OCI-LY7 (cell line): ENCODE measurements at regions not wholly inside any gene's neighbourhood (a gene's known extent, or its start where the extent isn't known, plus 50 kb on each side); places are given as distances from the start of the nearest gene placed in this dataset.

ENCODE experiments used
- BruUV-seq: library from RNA; stranded (reverse); fragments of 400-500 nt; replicated peaks from 2 replicates; lab custom pipeline; 2021; lab: Mats Ljungman, UMichigan
- CTCF ChIA-PET: fragments of 300-600 bp; sonication (Branson Sonifier 250); formaldehyde crosslinking; loops from one replicate; lab custom pipeline; 2022; ENCODE audit warnings: antibody characterized with exemption; ENCODE audit not compliant: unreplicated experiment; lab: Charles Lee
- POLR2A ChIA-PET: fragments of 300-600 bp; sonication (Branson Sonifier 250); formaldehyde crosslinking; loops from one replicate; lab custom pipeline; 2022; ENCODE audit warnings: antibody characterized with exemption; lab: Charles Lee
- DNase-seq: peaks from one replicate; pipeline ENCODE4 v3.0.0-alpha.2; 2015; ENCODE audit warnings: low spot score
- H2AFZ ChIP-seq: fragments of 200-600 bp; sonication (generic), shearing (Covaris generic); 2 replicates; pipeline ENCODE4 v1.6.1; 2014; ENCODE audit warnings: mild to moderate bottlenecking, antibody characterized with exemption, low read length, moderate library complexity
- H3K27ac ChIP-seq: fragments of 200-600 bp; sonication (generic); 2 replicates; pipeline ENCODE4 v1.5.1; 2014; ENCODE audit warnings: mixed run types, low read depth, mild to moderate bottlenecking, moderate library complexity, low read length, inconsistent platforms; ENCODE audit not compliant: poor library complexity, severe bottlenecking
- H3K36me3 ChIP-seq: fragments of 200-600 bp; sonication (generic); 2 replicates; pipeline ENCODE4 v1.6.1; 2014; ENCODE audit warnings: mild to moderate bottlenecking, antibody characterized with exemption, low read length, moderate library complexity, mixed read lengths; ENCODE audit not compliant: insufficient read depth
- H3K4me1 ChIP-seq: fragments of 200-600 bp; sonication (generic); 2 replicates; pipeline ENCODE4 v1.5.1; 2014; ENCODE audit warnings: mild to moderate bottlenecking, low read length; ENCODE audit not compliant: insufficient read depth, poor library complexity, severe bottlenecking
- H3K4me2 ChIP-seq: fragments of 200-600 bp; sonication (generic); 2 replicates; pipeline ENCODE4 v1.6.1; 2014; ENCODE audit warnings: mild to moderate bottlenecking, low read length
- H3K4me3 ChIP-seq: fragments of 200-600 bp; sonication (generic); 2 replicates; pipeline ENCODE4 v1.5.1; 2014; ENCODE audit warnings: mild to moderate bottlenecking, low read depth, low read length; ENCODE audit not compliant: poor library complexity, severe bottlenecking
- H3K79me2 ChIP-seq: fragments of 200-600 bp; sonication (generic); 2 replicates; pipeline ENCODE4 v1.6.1; 2016; ENCODE audit warnings: low read depth, mild to moderate bottlenecking, low read length, moderate library complexity, mixed read lengths; ENCODE audit not compliant: insufficient read depth
- H3K9me2 ChIP-seq: fragments of 200-600 bp; sonication (generic); 2 replicates; pipeline ENCODE4 v1.6.1; 2016; ENCODE audit warnings: mild to moderate bottlenecking, low read length, mixed read lengths; ENCODE audit not compliant: insufficient read depth
- H3K9me3 ChIP-seq: fragments of 200-600 bp; sonication (generic); 2 replicates; pipeline ENCODE4 v1.6.1; 2014; ENCODE audit warnings: mild to moderate bottlenecking, mixed run types, low read length, mixed read lengths
- H4K20me1 ChIP-seq: fragments of 200-600 bp; sonication (generic); 2 replicates; pipeline ENCODE4 v1.6.1; 2014; ENCODE audit warnings: mild to moderate bottlenecking, antibody characterized with exemption, low read length, moderate library complexity, mixed read lengths; ENCODE audit not compliant: insufficient read depth
- EZH2phosphoT487 ChIP-seq: fragments of 200-600 bp; sonication (generic); IDR thresholded peaks from 2 replicates; pipeline ENCODE4 v1.6.1; 2018; ENCODE audit warnings: low read depth, borderline replicate concordance, mild to moderate bottlenecking, mixed run types, antibody characterized with exemption, low read length, moderate library complexity, mixed read lengths
- intact Hi-C: fragments of 100-400 bp; cut with micrococcal nuclease; formaldehyde crosslinking; loops from one replicate; pipeline ENCODE4 v1.10.0; 2022; ENCODE audit not compliant: unreplicated experiment
- TF ChIP-seq, protein P1 (sequence below): fragments of 200-600 bp; sonication (generic); conservative IDR thresholded peaks from 2 replicates; pipeline ENCODE4 v1.5.1; 2014; ENCODE audit warnings: mild to moderate bottlenecking, antibody characterized with exemption, low read length, moderate library complexity, mixed read lengths

- no peak overlapping the region for H2AFZ ChIP-seq
- BruUV-seq: no TSS peak
- no peak overlapping the region for H3K4me3 ChIP-seq
- H3K4me2 ChIP-seq: no peak overlapping the region
- H4K20me1 ChIP-seq: no peaks in the 10 kb centered on the region
- intact Hi-C loops: no loop called here
- no peaks in the 10 kb centered on the region for H3K4me1 ChIP-seq
- POLR2A ChIA-PET: interaction anchor here (0.6 to 0.9 kb wide), 3 partner anchors 12 to 58 kb away, joined by 3 read pairs; no protein-coding TSS in a partner anchor
- no peaks in the 10 kb centered on the region for H3K9me3 ChIP-seq
- no peaks in the 10 kb centered on the region for H3K79me2 ChIP-seq
- H3K36me3 ChIP-seq: no peaks in the 10 kb centered on the region
- no peak for TF ChIP-seq EZH2phosphoT487
- TF ChIP-seq, protein P1, sequence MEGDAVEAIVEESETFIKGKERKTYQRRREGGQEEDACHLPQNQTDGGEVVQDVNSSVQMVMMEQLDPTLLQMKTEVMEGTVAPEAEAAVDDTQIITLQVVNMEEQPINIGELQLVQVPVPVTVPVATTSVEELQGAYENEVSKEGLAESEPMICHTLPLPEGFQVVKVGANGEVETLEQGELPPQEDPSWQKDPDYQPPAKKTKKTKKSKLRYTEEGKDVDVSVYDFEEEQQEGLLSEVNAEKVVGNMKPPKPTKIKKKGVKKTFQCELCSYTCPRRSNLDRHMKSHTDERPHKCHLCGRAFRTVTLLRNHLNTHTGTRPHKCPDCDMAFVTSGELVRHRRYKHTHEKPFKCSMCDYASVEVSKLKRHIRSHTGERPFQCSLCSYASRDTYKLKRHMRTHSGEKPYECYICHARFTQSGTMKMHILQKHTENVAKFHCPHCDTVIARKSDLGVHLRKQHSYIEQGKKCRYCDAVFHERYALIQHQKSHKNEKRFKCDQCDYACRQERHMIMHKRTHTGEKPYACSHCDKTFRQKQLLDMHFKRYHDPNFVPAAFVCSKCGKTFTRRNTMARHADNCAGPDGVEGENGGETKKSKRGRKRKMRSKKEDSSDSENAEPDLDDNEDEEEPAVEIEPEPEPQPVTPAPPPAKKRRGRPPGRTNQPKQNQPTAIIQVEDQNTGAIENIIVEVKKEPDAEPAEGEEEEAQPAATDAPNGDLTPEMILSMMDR: no peak
- H3K27ac ChIP-seq: no peak overlapping the region
- DNase-seq: no peak
- CTCF ChIA-PET: interaction anchor here (0.6 kb wide), 1 partner anchor 138 kb away, joined by 3 read pairs; no protein-coding TSS in a partner anchor
- no peaks in the 10 kb centered on the region for H3K9me2 ChIP-seq
Measured at GRCh38 chr4:160251522-160252170, 1148.8 kb downstream of the RAPGEF2 start.

DNA sequence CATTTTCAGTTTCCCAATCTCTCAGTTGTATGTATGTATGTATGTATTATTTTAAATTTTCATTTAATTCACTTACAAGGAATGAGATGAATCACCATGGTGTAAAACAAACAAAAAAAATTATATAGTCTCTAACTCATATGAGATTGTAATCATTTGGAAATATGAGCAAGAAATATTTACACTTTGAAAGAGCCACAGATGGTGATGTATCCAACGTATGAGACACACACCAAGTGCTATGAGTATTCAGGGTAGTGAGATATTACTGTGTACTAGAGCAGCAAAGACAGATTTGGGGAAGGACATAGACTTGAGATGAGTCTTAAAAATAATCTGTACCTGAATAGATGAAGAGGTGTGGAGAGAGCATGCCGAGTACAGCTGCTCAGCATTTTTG is 1154.4 kb downstream of the RAPGEF2 start:
- no peaks in the 10 kb centered on the region for H3K4me1 ChIP-seq
- H4K20me1 ChIP-seq: no peaks in the 10 kb centered on the region
- BruUV-seq: no TSS peak
- no peak overlapping the region for H2AFZ ChIP-seq
- no peak overlapping the region for H3K4me3 ChIP-seq
- H3K36me3 ChIP-seq: no peaks in the 10 kb centered on the region
- H3K79me2 ChIP-seq: no peaks in the 10 kb centered on the region
- POLR2A ChIA-PET: no interaction called here
- no peak overlapping the region for H3K4me2 ChIP-seq
- intact Hi-C loops: no loop called here
- TF ChIP-seq EZH2phosphoT487: no peak
- TF ChIP-seq, protein P1: no peak
- no peak for DNase-seq
- no peaks in the 10 kb centered on the region for H3K9me3 ChIP-seq
- H3K27ac ChIP-seq: no peak overlapping the region
- H3K9me2 ChIP-seq: no peaks in the 10 kb centered on the region
- CTCF ChIA-PET: no interaction called here

- Histone ChIP-seq H3K9me2 (no peaks in the 10 kb centered on the region), H3K36me3 (no peaks in the 10 kb centered on the region), H3K4me3 (no peak overlapping the region), H2AFZ (no peak overlapping the region), H3K9me3 (no peaks in the 10 kb centered on the region), H3K27ac (no peak overlapping the region), H4K20me1 (no peaks in the 10 kb centered on the region), H3K4me2 (no peak overlapping the region), H3K79me2 (no peaks in the 10 kb centered on the region), H3K4me1 (no peaks in the 10 kb centered on the region)
- no TSS peak for BruUV-seq
- CTCF ChIA-PET: no interaction called here
- POLR2A ChIA-PET: no interaction called here
- intact Hi-C loops: no loop called here
- TF ChIP-seq, protein P1: no peak
- TF ChIP-seq EZH2phosphoT487: no peak
- no peak for DNase-seq
Measured at GRCh38 chr4:160265014-160265413, 1162.1 kb downstream of the RAPGEF2 start.
